IMR-90 (cell line): ENCODE measurements at regions not wholly inside any gene's neighbourhood (a gene's known extent, or its start where the extent isn't known, plus 50 kb on each side); places are given as distances from the start of the nearest gene placed in this dataset.
A peak's percentile ranks its signal among the peaks of the same experiment; 100 is the strongest.

Experiments
- ATAC-seq: fragments of 200-7000 bp; cut with Tn5 transposase; 2 replicates; pipeline ENCODE4 v1.9.1; 2020; ENCODE audit warnings: low read depth, mild to moderate bottlenecking, moderate library complexity
- BruUV-seq: library from RNA; stranded (reverse); fragments of 400-500 nt; replicated peaks from 2 replicates; lab custom pipeline; 2021; lab: Mats Ljungman, UMichigan
- CTCF ChIA-PET: fragments of 300-600 bp; formaldehyde crosslinking; extraction: SDS; loops from one replicate; lab custom pipeline; 2021; ENCODE audit warnings: antibody characterized with exemption; lab: Yijun Ruan, JAX
- POLR2A ChIA-PET: fragments of 300-600 bp; sonication (Branson Sonifier 250); formaldehyde crosslinking; loops from one replicate; lab custom pipeline; 2022; ENCODE audit warnings: antibody characterized with exemption; ENCODE audit not compliant: unreplicated experiment; lab: Charles Lee
- DNase-seq: peaks from one replicate; pipeline ENCODE4 v3.0.0; 2013
- H2AFZ ChIP-seq: replicated peaks from 2 replicates; pipeline ENCODE3; 2013; ENCODE audit warnings: low read length, mild to moderate bottlenecking; ENCODE audit not compliant: poor library complexity
- H2AK5ac ChIP-seq: 2 replicates; pipeline ENCODE4 v1.6.1; 2013; ENCODE audit warnings: low read depth, low read length, inconsistent platforms
- H2AK9ac ChIP-seq: replicated peaks from 2 replicates; pipeline ENCODE3; 2013; ENCODE audit warnings: mild to moderate bottlenecking, low read depth, low read length, moderate library complexity; ENCODE audit not compliant: poor library complexity
- H2BK120ac ChIP-seq: 2 replicates; pipeline ENCODE4 v1.6.1; 2013; ENCODE audit warnings: low read depth, low read length, inconsistent platforms
- H2BK15ac ChIP-seq: 3 replicates; pipeline ENCODE4 v1.6.1; 2013; ENCODE audit warnings: low read depth, low read length, inconsistent platforms
- H2BK20ac ChIP-seq: 2 replicates; pipeline ENCODE4 v1.6.1; 2013; ENCODE audit warnings: low read depth, mild to moderate bottlenecking, inconsistent platforms, low read length, moderate library complexity
- H2BK5ac ChIP-seq: 2 replicates; pipeline ENCODE4 v1.6.1; 2013; ENCODE audit warnings: mild to moderate bottlenecking, low read depth, low read length, inconsistent platforms; ENCODE audit not compliant: poor library complexity, severe bottlenecking
- H3K14ac ChIP-seq: replicated peaks from 2 replicates; pipeline ENCODE4 v1.6.1; 2013; ENCODE audit warnings: low read depth, low read length, inconsistent platforms
- H3K18ac ChIP-seq: 2 replicates; pipeline ENCODE4 v1.6.1; 2013; ENCODE audit warnings: low read depth, low read length, control low read depth
- H3K23ac ChIP-seq: 2 replicates; pipeline ENCODE4 v1.6.1; 2013; ENCODE audit warnings: low read depth, low read length, inconsistent platforms
- H3K27ac ChIP-seq: 2 replicates; pipeline ENCODE4 v1.5.1; 2013; ENCODE audit warnings: mild to moderate bottlenecking, control low read depth, low read length; ENCODE audit not compliant: insufficient read depth
- H3K27me3 ChIP-seq: 2 replicates; pipeline ENCODE4 v1.6.1; 2013; ENCODE audit warnings: low read length; ENCODE audit not compliant: control insufficient read depth, insufficient read depth
- H3K36me3 ChIP-seq: 2 replicates; pipeline ENCODE4 v1.6.1; 2013; ENCODE audit warnings: low read length, mixed read lengths; ENCODE audit not compliant: control insufficient read depth, insufficient read depth
- H3K4ac ChIP-seq: 2 replicates; pipeline ENCODE4 v1.6.1; 2013; ENCODE audit warnings: low read depth, low read length, inconsistent platforms
- H3K4me1 ChIP-seq: 2 replicates; pipeline ENCODE4 v1.6.1; 2013; ENCODE audit warnings: low read length, mixed read lengths; ENCODE audit not compliant: control insufficient read depth, insufficient read depth
- H3K4me2 ChIP-seq: 2 replicates; pipeline ENCODE4 v1.6.1; 2013; ENCODE audit warnings: low read depth, mild to moderate bottlenecking, control low read depth, low read length, moderate library complexity
- H3K4me3 ChIP-seq: 2 replicates; pipeline ENCODE4 v1.5.1; 2013; ENCODE audit warnings: low read depth, mild to moderate bottlenecking, control low read depth, low read length, moderate library complexity; ENCODE audit not compliant: insufficient read depth
- H3K56ac ChIP-seq: 2 replicates; pipeline ENCODE4 v1.6.1; 2013; ENCODE audit warnings: low read length, inconsistent platforms; ENCODE audit not compliant: insufficient read depth; ENCODE audit errors: extremely low read depth
- H3K79me1 ChIP-seq, 2 experiments: 2 replicates each; pipeline ENCODE4 v1.6.1; 2013; ENCODE audit warnings: low read length in 2 of 2, inconsistent platforms in 1 of 2, low read depth in 1 of 2
- H3K9ac ChIP-seq: 2 replicates; pipeline ENCODE4 v1.6.1; 2013; ENCODE audit warnings: low read depth, low read length, control low read depth
- H3K9me1 ChIP-seq: 2 replicates; pipeline ENCODE4 v1.6.1; 2013; ENCODE audit warnings: low read length, inconsistent platforms; ENCODE audit not compliant: insufficient read depth
- H3K9me3 ChIP-seq: 2 replicates; pipeline ENCODE4 v1.6.1; 2013; ENCODE audit warnings: low read length; ENCODE audit not compliant: control insufficient read depth, insufficient read depth
- H4K20me1 ChIP-seq: 2 replicates; pipeline ENCODE4 v1.6.1; 2013; ENCODE audit warnings: low read length, inconsistent platforms; ENCODE audit not compliant: insufficient read depth
- H4K5ac ChIP-seq: 2 replicates; pipeline ENCODE4 v1.6.1; 2013; ENCODE audit warnings: mild to moderate bottlenecking, low read depth, low read length, control low read depth
- H4K8ac ChIP-seq, 2 experiments: 2 replicates each; pipeline ENCODE4 v1.6.1; 2013; ENCODE audit warnings: low read depth in 2 of 2, low read length in 2 of 2, control low read depth in 1 of 2, inconsistent platforms in 1 of 2
- H4K91ac ChIP-seq: 2 replicates; pipeline ENCODE4 v1.6.1; 2013; ENCODE audit warnings: low read depth, low read length, inconsistent platforms; ENCODE audit not compliant: insufficient read depth
- BHLHE40 ChIP-seq: fragments of 150-350 bp; IDR thresholded peaks from 2 replicates; pipeline ENCODE4 v1.6.1; 2016; ENCODE audit warnings: mild to moderate bottlenecking, low read depth, low read length
- CHD1 ChIP-seq: IDR thresholded peaks from 2 replicates; pipeline ENCODE4 v1.6.1; 2012; ENCODE audit warnings: low read depth, low read length, improper control_type of control experiment
- NFE2L2 ChIP-seq: fragments of 150-350 bp; IDR thresholded peaks from 2 replicates; pipeline ENCODE4 v1.6.1; 2016; ENCODE audit warnings: low read depth, mild to moderate bottlenecking, low read length
- POLR2A ChIP-seq: IDR thresholded peaks from 2 replicates; pipeline ENCODE4 v1.6.1; 2012; ENCODE audit warnings: mild to moderate bottlenecking, low read depth, low read length
- RAD21 ChIP-seq: IDR thresholded peaks from 2 replicates; pipeline ENCODE4 v1.6.1; 2012; ENCODE audit warnings: low read length, improper control_type of control experiment
- RCOR1 ChIP-seq: IDR thresholded peaks from 2 replicates; pipeline ENCODE4 v1.6.1; 2012; ENCODE audit warnings: mild to moderate bottlenecking, low read length, improper control_type of control experiment; ENCODE audit not compliant: insufficient replicate concordance
- RFX5 ChIP-seq: IDR thresholded peaks from 2 replicates; pipeline ENCODE4 v1.8.0; 2012; ENCODE audit warnings: low read depth, mild to moderate bottlenecking, low read length, moderate library complexity
- WGBS, 2 experiments: methylation state at CpG; one replicate each; pipeline versions ENCODE4 v1.1.5 to v1.1.7; 2013; ENCODE audit warnings: missing lambda C conversion rate in 2 of 2; ENCODE audit not compliant: insufficient read length in 1 of 2; ENCODE audit errors: extremely low coverage in 2 of 2; 5-methylcytosine and 5-hydroxymethylcytosine counted together
- dilution Hi-C: fragments of 300-500 bp; cut with HindIII; formaldehyde crosslinking; loops from one replicate; pipeline ENCODE4 v1.14.3; 2018; ENCODE audit warnings: low sequenced_read_pairs; ENCODE audit not compliant: unreplicated experiment
- in situ Hi-C: fragments of 300-500 bp; cut with MboI; formaldehyde crosslinking; loops from 3 replicates; pipeline ENCODE4 v1.14.3; 2019; ENCODE audit warnings: low sequenced_read_pairs, inconsistent platforms, mixed read lengths
- intact Hi-C: fragments of 100-400 bp; cut with micrococcal nuclease; formaldehyde crosslinking; loops from 2 replicates; pipeline ENCODE4 v1.10.0; 2022
- TF ChIP-seq, protein P1 (sequence below): fragments of 150-350 bp; IDR thresholded peaks from 2 replicates; pipeline ENCODE4 v1.6.1; 2017; ENCODE audit warnings: mild to moderate bottlenecking, antibody characterized with exemption, low read length, low read depth
- TF ChIP-seq, protein P2 (sequence below): conservative IDR thresholded peaks from 2 replicates; pipeline ENCODE4 v1.5.1; 2012; ENCODE audit warnings: mild to moderate bottlenecking, low read depth, low read length, improper control_type of control experiment
- TF ChIP-seq, protein P3 (sequence below): fragments of 150-350 bp; IDR thresholded peaks from 2 replicates; pipeline ENCODE4 v1.6.1; 2016; ENCODE audit warnings: low read depth, mild to moderate bottlenecking, low read length, moderate library complexity, borderline replicate concordance

DNA sequence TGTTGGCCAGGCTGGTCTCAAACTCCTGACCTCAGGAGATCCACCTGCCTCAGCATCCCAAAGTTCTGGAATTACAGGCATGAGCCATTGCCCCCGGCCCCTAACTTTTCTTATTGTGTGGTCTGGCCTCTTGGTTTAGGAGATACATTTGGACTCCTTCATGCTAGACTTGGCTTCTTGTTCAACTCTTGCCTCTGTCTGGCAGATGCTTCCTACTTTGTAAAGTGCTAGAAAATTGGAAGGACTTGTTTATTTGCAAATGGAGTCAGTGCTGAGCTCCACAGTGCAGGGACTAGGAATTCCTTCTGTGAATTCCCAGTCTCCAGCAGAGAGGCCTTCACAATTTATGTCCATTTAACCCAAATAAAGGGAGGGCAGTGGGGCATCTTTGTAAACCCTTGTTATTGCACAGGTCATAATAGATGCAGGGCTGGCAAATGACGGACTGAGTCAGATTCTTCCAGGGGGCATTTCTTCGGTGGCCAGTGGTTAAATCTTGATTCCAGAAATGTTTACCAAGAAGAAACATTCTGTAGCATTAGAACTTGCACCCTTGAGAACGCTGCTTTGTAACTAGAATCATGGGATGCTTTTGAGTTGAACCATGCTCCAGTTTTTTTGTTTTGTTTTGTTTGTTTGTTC lies 73.8 kb upstream of the TBX3 start:
- H3K14ac ChIP-seq = no peak overlapping the region

More for the DNA sequence above, 73.8 kb upstream of the TBX3 start:
- no peaks in the 10 kb centered on the region for H3K27me3 ChIP-seq
- no peaks in the 10 kb centered on the region for H3K9me3 ChIP-seq
- 0 out of 2 replicates have a peak overlapping the region, but pooled peaks have one; percentile 10 for H2BK20ac ChIP-seq
- no peak overlapping the region for H3K4me3 ChIP-seq
- TF ChIP-seq RCOR1 (no peak), NFE2L2 (no peak), POLR2A (no peak), CHD1 (no peak), RAD21 (no peak), BHLHE40 (no peak), RFX5 (no peak)
- TF ChIP-seq, protein P1, sequence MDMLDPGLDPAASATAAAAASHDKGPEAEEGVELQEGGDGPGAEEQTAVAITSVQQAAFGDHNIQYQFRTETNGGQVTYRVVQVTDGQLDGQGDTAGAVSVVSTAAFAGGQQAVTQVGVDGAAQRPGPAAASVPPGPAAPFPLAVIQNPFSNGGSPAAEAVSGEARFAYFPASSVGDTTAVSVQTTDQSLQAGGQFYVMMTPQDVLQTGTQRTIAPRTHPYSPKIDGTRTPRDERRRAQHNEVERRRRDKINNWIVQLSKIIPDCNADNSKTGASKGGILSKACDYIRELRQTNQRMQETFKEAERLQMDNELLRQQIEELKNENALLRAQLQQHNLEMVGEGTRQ = no peak
- TF ChIP-seq, protein P2, sequence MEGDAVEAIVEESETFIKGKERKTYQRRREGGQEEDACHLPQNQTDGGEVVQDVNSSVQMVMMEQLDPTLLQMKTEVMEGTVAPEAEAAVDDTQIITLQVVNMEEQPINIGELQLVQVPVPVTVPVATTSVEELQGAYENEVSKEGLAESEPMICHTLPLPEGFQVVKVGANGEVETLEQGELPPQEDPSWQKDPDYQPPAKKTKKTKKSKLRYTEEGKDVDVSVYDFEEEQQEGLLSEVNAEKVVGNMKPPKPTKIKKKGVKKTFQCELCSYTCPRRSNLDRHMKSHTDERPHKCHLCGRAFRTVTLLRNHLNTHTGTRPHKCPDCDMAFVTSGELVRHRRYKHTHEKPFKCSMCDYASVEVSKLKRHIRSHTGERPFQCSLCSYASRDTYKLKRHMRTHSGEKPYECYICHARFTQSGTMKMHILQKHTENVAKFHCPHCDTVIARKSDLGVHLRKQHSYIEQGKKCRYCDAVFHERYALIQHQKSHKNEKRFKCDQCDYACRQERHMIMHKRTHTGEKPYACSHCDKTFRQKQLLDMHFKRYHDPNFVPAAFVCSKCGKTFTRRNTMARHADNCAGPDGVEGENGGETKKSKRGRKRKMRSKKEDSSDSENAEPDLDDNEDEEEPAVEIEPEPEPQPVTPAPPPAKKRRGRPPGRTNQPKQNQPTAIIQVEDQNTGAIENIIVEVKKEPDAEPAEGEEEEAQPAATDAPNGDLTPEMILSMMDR = no peak
- TF ChIP-seq, protein P3, sequence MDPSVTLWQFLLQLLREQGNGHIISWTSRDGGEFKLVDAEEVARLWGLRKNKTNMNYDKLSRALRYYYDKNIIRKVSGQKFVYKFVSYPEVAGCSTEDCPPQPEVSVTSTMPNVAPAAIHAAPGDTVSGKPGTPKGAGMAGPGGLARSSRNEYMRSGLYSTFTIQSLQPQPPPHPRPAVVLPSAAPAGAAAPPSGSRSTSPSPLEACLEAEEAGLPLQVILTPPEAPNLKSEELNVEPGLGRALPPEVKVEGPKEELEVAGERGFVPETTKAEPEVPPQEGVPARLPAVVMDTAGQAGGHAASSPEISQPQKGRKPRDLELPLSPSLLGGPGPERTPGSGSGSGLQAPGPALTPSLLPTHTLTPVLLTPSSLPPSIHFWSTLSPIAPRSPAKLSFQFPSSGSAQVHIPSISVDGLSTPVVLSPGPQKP = no peak
- 0 out of 4 replicates have a peak, but pooled peaks cover 0 to 2% of the 10 kb centered on the region in 2 experiments for H3K79me1 ChIP-seq
- in situ Hi-C loops (no loop called here), dilution Hi-C loops (no loop called here), intact Hi-C loops (no loop called here)
- no peak overlapping the region for H4K91ac ChIP-seq
- POLR2A ChIA-PET = no interaction called here
- no peak overlapping the region; the same call in 1 of the 2 replicates for H2BK120ac ChIP-seq
- no peak overlapping the region for H4K5ac ChIP-seq
- no peak overlapping the region for H4K8ac ChIP-seq
- H3K23ac ChIP-seq = no peak overlapping the region
- no peak overlapping the region for H2BK15ac ChIP-seq
- H3K56ac ChIP-seq = no peak overlapping the region
- CTCF ChIA-PET = interaction anchor here (0.7 to 1.2 kb wide), 2 partner anchors 11 to 42 kb away, joined by 3 read pairs; no protein-coding TSS in a partner anchor
- no peaks in the 10 kb centered on the region for H4K20me1 ChIP-seq
- no peaks in the 10 kb centered on the region for H3K36me3 ChIP-seq
- no peak overlapping the region for H3K4ac ChIP-seq
- DNase-seq = no peak
- no peak overlapping the region for H3K4me2 ChIP-seq
- peak; percentile 27; the same call in 1 of the 2 replicates for ATAC-seq
- H3K9ac ChIP-seq = no peak overlapping the region
- H3K27ac ChIP-seq = no peak overlapping the region; the same call in 1 of the 2 replicates
- H2AK9ac ChIP-seq = no peak overlapping the region
- no peak overlapping the region for H3K18ac ChIP-seq
- H2BK5ac ChIP-seq = no peak overlapping the region
- H3K9me1 ChIP-seq = peaks cover 5% of the 10 kb centered on the region; the same call in 1 of the 2 replicates
- no peak overlapping the region for H2AFZ ChIP-seq
- H3K4me1 ChIP-seq = peaks cover 4% of the 10 kb centered on the region; the same call in 1 of the 2 replicates
- BruUV-seq = no TSS peak
- 67% methylated on average over 1 of the region's 4 CpGs; no CpG with 5 or more reads in 1 of the 2 experiments for WGBS, 2 experiments
- H2AK5ac ChIP-seq = no peak overlapping the region
